RWPE1 (cell line): ENCODE measurements at regions not wholly inside any gene's neighbourhood (a gene's known extent, or its start where the extent isn't known, plus 50 kb on each side); places are given as distances from the start of the nearest gene placed in this dataset.
A peak's percentile ranks its signal among the peaks of the same experiment; 100 is the strongest.

ENCODE experiments used
- CTCF ChIA-PET: fragments of 350-600 bp; sonication (Branson Sonifier 250); formaldehyde crosslinking; extraction: SDS; loops from one replicate; lab custom pipeline; 2021; lab: Yijun Ruan, JAX
- POLR2A ChIA-PET: fragments of 400-600 bp; formaldehyde crosslinking; extraction: SDS; loops from one replicate; lab custom pipeline; 2020; ENCODE audit warnings: antibody characterized with exemption; ENCODE audit not compliant: low non-redundant PET; lab: Yijun Ruan, JAX
- DNase-seq: peaks from one replicate; pipeline ENCODE4 v3.0.0; 2012; ENCODE audit warnings: low spot score
- H3K27ac ChIP-seq: fragments of 450-650 bp; 2 replicates; pipeline ENCODE4 v1.5.1; 2017
- TF ChIP-seq, protein P1 (sequence below): fragments of 450-650 bp; conservative IDR thresholded peaks from 2 replicates; pipeline ENCODE4 v1.5.1; 2017; ENCODE audit warnings: low read depth, mild to moderate bottlenecking

- POLR2A ChIA-PET, result no interaction called here
- CTCF ChIA-PET, result no interaction called here
- DNase-seq, result peak; percentile 2
- no peak overlapping the region for H3K27ac ChIP-seq
- TF ChIP-seq, protein P1, sequence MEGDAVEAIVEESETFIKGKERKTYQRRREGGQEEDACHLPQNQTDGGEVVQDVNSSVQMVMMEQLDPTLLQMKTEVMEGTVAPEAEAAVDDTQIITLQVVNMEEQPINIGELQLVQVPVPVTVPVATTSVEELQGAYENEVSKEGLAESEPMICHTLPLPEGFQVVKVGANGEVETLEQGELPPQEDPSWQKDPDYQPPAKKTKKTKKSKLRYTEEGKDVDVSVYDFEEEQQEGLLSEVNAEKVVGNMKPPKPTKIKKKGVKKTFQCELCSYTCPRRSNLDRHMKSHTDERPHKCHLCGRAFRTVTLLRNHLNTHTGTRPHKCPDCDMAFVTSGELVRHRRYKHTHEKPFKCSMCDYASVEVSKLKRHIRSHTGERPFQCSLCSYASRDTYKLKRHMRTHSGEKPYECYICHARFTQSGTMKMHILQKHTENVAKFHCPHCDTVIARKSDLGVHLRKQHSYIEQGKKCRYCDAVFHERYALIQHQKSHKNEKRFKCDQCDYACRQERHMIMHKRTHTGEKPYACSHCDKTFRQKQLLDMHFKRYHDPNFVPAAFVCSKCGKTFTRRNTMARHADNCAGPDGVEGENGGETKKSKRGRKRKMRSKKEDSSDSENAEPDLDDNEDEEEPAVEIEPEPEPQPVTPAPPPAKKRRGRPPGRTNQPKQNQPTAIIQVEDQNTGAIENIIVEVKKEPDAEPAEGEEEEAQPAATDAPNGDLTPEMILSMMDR, result no peak
These were observed 691.9 kb upstream of the TMEFF2 start for GRCh38 chr2:192886636-192887035.

GRCh38 chr2:192885569-192886160 is 690.9 kb upstream of the TMEFF2 start:
- DNase-seq, result peak; percentile 48
- ChIA-PET POLR2A (no interaction called here), CTCF (no interaction called here)
- TF ChIP-seq, protein P1, result no peak
- H3K27ac ChIP-seq, result no peak overlapping the region

DNA sequence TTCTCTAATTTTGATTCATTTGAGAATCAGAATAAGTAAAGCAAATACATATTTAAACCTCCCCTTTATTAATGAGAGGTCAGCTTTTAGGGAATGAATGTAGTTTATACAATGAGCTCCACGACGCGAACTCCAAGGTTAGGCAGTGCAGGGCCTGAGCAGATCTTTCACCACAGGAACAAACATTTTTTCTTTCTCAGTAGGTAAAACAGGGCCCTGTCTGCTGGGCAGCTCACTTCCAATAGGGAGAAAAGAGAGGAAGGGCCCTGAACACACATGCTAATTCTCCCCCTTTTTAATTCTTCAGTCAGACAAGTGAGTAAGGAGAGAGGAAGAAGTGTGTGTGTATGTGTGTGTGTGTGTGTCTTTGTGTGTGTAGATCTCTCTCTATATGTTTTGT is 682.4 kb upstream of the TMEFF2 start:
- CTCF ChIA-PET, result no interaction called here
- TF ChIP-seq, protein P1, result no peak

GRCh38 chr2:192876698-192877097 is 682.0 kb upstream of the TMEFF2 start:
- no peak overlapping the region for H3K27ac ChIP-seq
- ChIA-PET CTCF (no interaction called here), POLR2A (no interaction called here)
- no peak for DNase-seq
- TF ChIP-seq, protein P1, result no peak

More for the DNA sequence above, 682.4 kb upstream of the TMEFF2 start:
- POLR2A ChIA-PET, result no interaction called here
- H3K27ac ChIP-seq, result no peak overlapping the region
- DNase-seq, result no peak

DNA sequence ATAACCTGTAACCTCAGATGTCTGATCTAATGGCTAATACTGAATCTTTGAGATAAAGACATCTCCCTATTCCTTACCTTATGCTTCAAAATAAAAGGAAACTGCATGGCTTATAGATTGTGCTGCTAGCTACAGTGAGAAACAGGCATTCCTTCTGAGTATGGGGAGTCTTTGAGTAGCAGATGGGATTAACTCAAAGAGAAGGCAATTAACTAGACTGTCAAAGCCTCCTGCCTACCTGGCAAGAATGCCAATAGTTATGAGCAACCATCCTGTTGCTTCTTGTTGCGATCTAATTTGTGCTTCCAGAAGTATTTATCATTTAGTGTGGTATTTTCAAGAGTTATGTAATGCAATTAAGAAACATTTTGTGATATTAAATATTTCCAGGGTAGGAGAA is 660.0 kb upstream of the TMEFF2 start:
- no peak for DNase-seq
- TF ChIP-seq, protein P1, result no peak
- CTCF ChIA-PET, result no interaction called here
- POLR2A ChIA-PET, result no interaction called here
- H3K27ac ChIP-seq, result no peak overlapping the region

GRCh38 chr2:192854031-192854430 is 659.3 kb upstream of the TMEFF2 start:
- CTCF ChIA-PET, result interaction anchor here (0.6 kb wide), 1 partner anchor 16 kb away, joined by 4 read pairs; no protein-coding TSS in a partner anchor
- no peak for DNase-seq
- POLR2A ChIA-PET, result no interaction called here
- H3K27ac ChIP-seq, result no peak overlapping the region
- TF ChIP-seq, protein P1, result no peak

- CTCF ChIA-PET, result no interaction called here
These were observed 634.2 kb upstream of the TMEFF2 start for GRCh38 chr2:192828947-192829346.

More at GRCh38 chr2:192828947-192829346, 634.2 kb upstream of the TMEFF2 start:
- POLR2A ChIA-PET, result no interaction called here
- DNase-seq, result no peak
- TF ChIP-seq, protein P1, result no peak
- no peak overlapping the region for H3K27ac ChIP-seq
